H1 (cell line): ENCODE measurements at regions not wholly inside any gene's neighbourhood (a gene's known extent, or its start where the extent isn't known, plus 50 kb on each side); places are given as distances from the start of the nearest gene placed in this dataset.

Experiments used
- ATF3 ChIP-seq: IDR thresholded peaks from 2 replicates; pipeline ENCODE4 v1.6.1; 2011; ENCODE audit warnings: low read depth, mild to moderate bottlenecking, low read length; ENCODE audit not compliant: insufficient read depth
- CEBPB ChIP-seq: IDR thresholded peaks from 2 replicates; pipeline ENCODE4 v1.6.1; 2012; ENCODE audit warnings: low read depth, low read length
- CHD2 ChIP-seq: IDR thresholded peaks from 2 replicates; pipeline ENCODE4 v1.6.1; 2012; ENCODE audit warnings: low read length, improper control_type of control experiment
- CHD7 ChIP-seq: fragments of 300-600 bp; sonication (generic); IDR thresholded peaks from 2 replicates; pipeline ENCODE4 v1.7.1; 2012; ENCODE audit warnings: low read length, moderate library complexity, mild to moderate bottlenecking, inconsistent platforms; ENCODE audit not compliant: insufficient replicate concordance
- HDAC6 ChIP-seq: IDR thresholded peaks from one replicate; pipeline ENCODE4 v1.7.1; 2012; ENCODE audit warnings: low read depth, mild to moderate bottlenecking, inconsistent platforms, low read length, moderate library complexity
- MAFK ChIP-seq: IDR thresholded peaks from 2 replicates; pipeline ENCODE4 v1.6.1; 2012; ENCODE audit warnings: low read depth, mild to moderate bottlenecking, improper control_type of control experiment, low read length
- PHF8 ChIP-seq: fragments of 200-600 bp; sonication (generic); conservative IDR thresholded peaks from 2 replicates; pipeline ENCODE4 v1.7.1; 2012; ENCODE audit warnings: low read depth, mild to moderate bottlenecking, inconsistent platforms, low read length, moderate library complexity
- POLR2AphosphoS5 ChIP-seq: IDR thresholded peaks from 2 replicates; pipeline ENCODE4 v1.6.1; 2011; ENCODE audit warnings: low read depth, low read length

- no peak for TF ChIP-seq CHD7
- TF ChIP-seq POLR2AphosphoS5 = no peak
- TF ChIP-seq ATF3 = no peak
- no peak for TF ChIP-seq MAFK
- no peak for TF ChIP-seq HDAC6
- no peak for TF ChIP-seq CHD2
- TF ChIP-seq CEBPB = no peak
- TF ChIP-seq PHF8 = no peak
Observed at GRCh38 chr3:102098130-102098885, 249.0 kb downstream of the NFKBIZ start (continued).
